Activated T-helper 2 cell treated with anti-CD3 and anti-CD28 coated beads, Interferon-gamma antibody, Interleukin-2, Interleukin-4, amounts not matched to agents 10 μg/mL and 5 μg/mL and 100 μg/mL, durations not matched to agents 14 hours and 24 hours and 36 hours (primary cell): ENCODE measurements at regions not wholly inside any gene's neighbourhood (a gene's known extent, or its start where the extent isn't known, plus 50 kb on each side); places are given as distances from the start of the nearest gene placed in this dataset.

Source experiments
- DNase-seq: peaks from one replicate; pipeline ENCODE4 v3.0.0; 2021; ENCODE audit warnings: low spot score
- H3K27ac Mint-ChIP-seq: one replicate; pipeline ENCODE4 v1.8.0; 2021; ENCODE audit warnings: mixed read lengths
- H3K27me3 Mint-ChIP-seq: one replicate; pipeline ENCODE4 v1.8.0; 2021; ENCODE audit warnings: low read depth, mixed read lengths
- H3K36me3 Mint-ChIP-seq: one replicate; pipeline ENCODE4 v1.8.0; 2021; ENCODE audit warnings: low read depth, mixed read lengths
- H3K4me1 Mint-ChIP-seq: one replicate; pipeline ENCODE4 v1.8.0; 2021; ENCODE audit warnings: low read depth, mixed read lengths
- H3K4me3 Mint-ChIP-seq: one replicate; pipeline ENCODE4 v1.8.0; 2021; ENCODE audit warnings: low read depth, mild to moderate bottlenecking, moderate library complexity, mixed read lengths
- H3K9me3 Mint-ChIP-seq: one replicate; pipeline ENCODE4 v1.8.0; 2021; ENCODE audit warnings: mixed read lengths
- intact Hi-C: fragments of 100-400 bp; cut with micrococcal nuclease; formaldehyde crosslinking; loops from one replicate; pipeline ENCODE4 v1.15.1; 2023

GRCh38 chr3:159839561-159840379, 148.9 kb upstream of the IL12A start, which contains the start of gene SCHIP1:
Gene SCHIP1, plus strand, starts transcription at chr3:159839861.
- no peaks in the 10 kb centered on the region for H3K9me3 Mint-ChIP-seq
- H3K27ac Mint-ChIP-seq, result no peak within 1 kb of the TSS
- H3K36me3 Mint-ChIP-seq, result no peaks in the 10 kb centered on the region
- no peak for DNase-seq
- no peak within 1 kb of the TSS for H3K4me3 Mint-ChIP-seq
- intact Hi-C loops, result no loop called here
- H3K27me3 Mint-ChIP-seq, result peaks cover 53% of the 10 kb centered on the region
- H3K4me1 Mint-ChIP-seq, result no peaks in the 10 kb centered on the region

DNA sequence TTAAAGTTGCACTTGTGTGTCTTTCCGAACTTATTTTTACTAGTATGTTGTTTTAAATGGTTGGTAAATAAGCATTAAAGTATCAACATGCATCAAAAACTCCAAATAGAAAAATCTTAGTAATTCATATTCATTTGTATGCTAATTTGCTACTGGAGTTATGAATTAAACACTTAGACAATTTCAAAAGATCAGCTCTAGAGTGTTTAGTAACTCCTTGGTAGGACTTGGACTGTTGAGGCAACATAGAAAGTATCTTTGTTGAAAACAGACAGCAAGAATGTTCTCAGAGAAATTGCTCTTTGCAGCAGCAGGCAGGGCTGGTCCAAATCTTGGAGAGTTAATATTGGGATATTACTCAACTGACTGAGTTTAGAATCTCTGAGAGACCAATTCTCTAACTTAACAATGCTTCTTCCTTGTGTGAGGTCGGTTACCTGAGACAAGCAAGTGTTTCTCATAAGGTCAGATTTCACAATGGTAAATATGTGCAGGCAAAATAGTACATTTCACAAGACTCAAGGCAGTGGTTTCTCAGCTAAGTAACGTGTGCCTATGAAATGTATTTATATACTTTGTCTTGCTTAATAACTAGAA, 147.8 kb upstream of the IL12A start:
- H3K27me3 Mint-ChIP-seq, result peaks cover 52% of the 10 kb centered on the region
- H3K36me3 Mint-ChIP-seq, result no peaks in the 10 kb centered on the region
- no peaks in the 10 kb centered on the region for H3K4me1 Mint-ChIP-seq
- H3K4me3 Mint-ChIP-seq, result no peak overlapping the region
- no peak for DNase-seq
- H3K27ac Mint-ChIP-seq, result no peak overlapping the region
- intact Hi-C loops, result no loop called here
- H3K9me3 Mint-ChIP-seq, result no peaks in the 10 kb centered on the region

DNA sequence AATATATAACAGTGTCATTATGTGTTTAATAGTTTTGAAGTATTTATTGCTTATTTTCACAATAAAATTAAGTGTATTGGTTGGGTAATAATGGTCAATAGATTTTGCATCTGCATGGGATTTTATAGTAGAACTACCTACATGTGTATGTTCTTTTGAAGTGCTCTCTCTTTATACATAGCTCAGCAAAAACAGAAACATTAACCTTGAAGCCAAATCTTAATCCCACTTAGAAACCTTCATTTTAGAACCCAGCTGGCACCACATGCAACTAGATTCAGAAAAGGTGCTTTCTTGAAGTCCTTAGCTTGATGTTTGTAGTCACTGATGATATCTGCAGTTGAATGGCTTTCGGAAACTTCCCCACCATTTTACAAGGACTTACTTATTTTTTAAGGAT, 146.9 kb upstream of the IL12A start:
- Mint-ChIP-seq H3K27ac (no peak overlapping the region), H3K4me1 (no peaks in the 10 kb centered on the region), H3K4me3 (no peak overlapping the region), H3K36me3 (no peaks in the 10 kb centered on the region), H3K27me3 (peaks cover 48% of the 10 kb centered on the region), H3K9me3 (no peaks in the 10 kb centered on the region)
- DNase-seq, result no peak
- intact Hi-C loops, result no loop called here

DNA sequence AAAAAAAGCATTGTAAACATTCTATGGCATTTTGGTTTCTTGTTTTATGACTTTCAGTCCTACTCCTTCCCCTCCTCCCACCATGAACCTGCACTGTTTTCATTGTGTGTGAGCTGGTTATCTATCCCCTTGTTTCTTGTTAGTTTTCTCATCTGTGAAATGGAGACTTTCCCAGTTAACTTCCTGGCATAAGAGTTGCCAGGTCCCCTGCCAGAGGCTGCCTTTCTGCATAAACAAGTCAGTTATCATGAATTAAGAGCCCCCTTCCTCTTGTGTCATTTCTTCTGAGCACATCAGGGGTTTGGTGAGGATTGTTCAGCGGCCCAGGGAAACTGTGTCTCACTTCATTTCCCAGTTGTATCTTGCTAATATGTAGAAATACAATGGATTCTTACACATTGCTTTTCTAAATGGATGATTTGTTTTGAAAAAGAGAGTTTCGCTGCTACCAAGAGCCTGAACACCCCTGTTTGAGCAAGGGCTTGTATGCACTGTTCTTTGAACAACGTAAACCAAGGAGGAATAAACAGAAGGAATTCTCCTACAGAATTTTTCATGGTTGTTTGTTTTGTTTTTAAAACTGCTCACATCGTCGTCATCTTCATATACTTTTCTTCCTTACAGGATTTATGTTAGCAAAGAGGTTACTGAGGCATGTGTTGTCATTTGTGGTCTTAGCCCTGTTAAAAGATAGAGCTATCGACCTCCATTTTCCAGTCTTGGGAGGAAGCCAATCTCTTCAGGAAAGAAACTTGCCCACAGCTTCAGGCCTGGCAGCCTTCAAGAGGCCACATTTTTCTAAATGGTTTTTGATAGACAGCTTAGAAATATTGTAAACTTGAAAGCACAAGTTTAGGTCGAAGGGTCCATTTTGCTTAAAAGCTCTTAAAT, 144.6 kb upstream of the IL12A start:
- intact Hi-C loops, result no loop called here
- DNase-seq, result no peak
- Mint-ChIP-seq H3K9me3 (no peaks in the 10 kb centered on the region), H3K27me3 (peaks cover 44% of the 10 kb centered on the region), H3K4me3 (no peak overlapping the region), H3K4me1 (no peaks in the 10 kb centered on the region), H3K36me3 (no peaks in the 10 kb centered on the region), H3K27ac (no peak overlapping the region)

DNA sequence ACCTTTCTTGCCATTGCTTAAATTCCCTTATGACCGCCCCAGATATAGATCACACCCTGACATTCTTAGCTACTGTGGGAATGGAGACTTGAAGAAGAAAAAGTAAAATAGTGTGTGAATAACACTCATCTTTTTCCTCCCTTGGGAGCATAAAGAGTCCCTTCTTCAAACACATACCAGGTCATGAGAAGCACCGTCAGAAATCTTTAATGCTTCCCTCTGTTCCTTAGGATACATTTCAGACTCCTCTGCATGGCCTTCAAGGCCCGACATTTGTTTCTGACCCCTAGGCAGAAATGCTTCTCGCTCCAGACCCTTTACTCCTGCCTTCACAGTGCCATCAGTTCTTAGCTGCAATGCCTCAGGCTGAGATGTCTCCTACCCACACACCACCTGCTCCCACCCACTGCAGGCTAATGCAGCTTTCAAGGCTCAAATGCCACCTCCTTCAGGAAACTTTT, 143.8 kb upstream of the IL12A start:
- H3K27ac Mint-ChIP-seq, result no peak overlapping the region
- H3K27me3 Mint-ChIP-seq, result peaks cover 39% of the 10 kb centered on the region
- no peak for DNase-seq
- no peaks in the 10 kb centered on the region for H3K36me3 Mint-ChIP-seq
- no peak overlapping the region for H3K4me3 Mint-ChIP-seq
- no peaks in the 10 kb centered on the region for H3K9me3 Mint-ChIP-seq
- intact Hi-C loops, result no loop called here
- H3K4me1 Mint-ChIP-seq, result no peaks in the 10 kb centered on the region

DNA sequence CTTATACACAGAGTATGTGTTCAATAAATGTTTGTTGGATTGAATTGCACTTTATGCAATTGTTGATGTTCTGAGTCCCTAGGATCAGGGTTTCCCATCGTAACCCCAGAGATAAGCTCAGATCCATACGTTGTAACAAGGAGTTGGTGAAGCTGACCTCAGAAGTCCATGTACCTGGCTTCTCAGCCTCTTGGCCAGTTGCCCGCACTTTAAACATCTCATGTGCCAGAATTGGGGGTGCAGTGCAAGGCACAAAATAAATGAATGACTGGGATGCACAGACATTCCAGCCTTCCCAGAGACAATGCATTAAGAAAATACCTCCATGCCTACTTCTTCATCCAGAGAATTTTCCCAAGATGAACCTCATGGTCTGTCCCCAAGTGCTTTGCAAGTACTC, 142.9 kb upstream of the IL12A start:
- H3K27ac Mint-ChIP-seq, result no peak overlapping the region
- intact Hi-C loops, result no loop called here
- no peak for DNase-seq
- H3K4me1 Mint-ChIP-seq, result no peaks in the 10 kb centered on the region
- no peak overlapping the region for H3K4me3 Mint-ChIP-seq
- H3K27me3 Mint-ChIP-seq, result peaks cover 30% of the 10 kb centered on the region
- H3K9me3 Mint-ChIP-seq, result no peaks in the 10 kb centered on the region
- no peaks in the 10 kb centered on the region for H3K36me3 Mint-ChIP-seq

DNA sequence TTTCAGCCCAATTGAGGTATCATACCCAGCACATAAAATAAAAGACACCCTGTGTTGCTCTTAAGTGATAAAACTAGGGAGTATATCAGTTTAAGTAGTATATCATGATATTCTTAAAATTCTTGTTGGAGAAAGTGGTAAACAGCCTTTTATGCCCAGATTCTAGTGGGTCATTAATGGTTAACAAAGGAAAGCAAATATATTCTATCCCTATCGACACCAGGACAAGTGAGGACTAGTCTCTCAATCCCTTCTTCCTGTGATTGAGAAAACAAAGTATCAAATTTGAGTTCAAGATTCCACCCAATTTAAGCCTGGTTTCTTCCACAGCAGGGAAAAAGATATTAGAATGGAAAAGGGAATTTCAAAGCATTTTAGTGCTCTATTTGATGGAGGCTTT, 142.4 kb upstream of the IL12A start:
- Mint-ChIP-seq H3K36me3 (no peaks in the 10 kb centered on the region), H3K9me3 (no peaks in the 10 kb centered on the region), H3K27ac (no peak overlapping the region), H3K27me3 (peaks cover 26% of the 10 kb centered on the region), H3K4me1 (no peaks in the 10 kb centered on the region), H3K4me3 (no peak overlapping the region)
- intact Hi-C loops, result no loop called here
- no peak for DNase-seq

- H3K27me3 Mint-ChIP-seq, result peaks cover 25% of the 10 kb centered on the region
- no peak overlapping the region for H3K27ac Mint-ChIP-seq
- no peaks in the 10 kb centered on the region for H3K36me3 Mint-ChIP-seq
- DNase-seq, result no peak
- no peak overlapping the region for H3K4me3 Mint-ChIP-seq
- intact Hi-C loops, result no loop called here
- H3K4me1 Mint-ChIP-seq, result no peaks in the 10 kb centered on the region
- H3K9me3 Mint-ChIP-seq, result no peaks in the 10 kb centered on the region
Observed at GRCh38 chr3:159848348-159849118, 140.1 kb upstream of the IL12A start.

DNA sequence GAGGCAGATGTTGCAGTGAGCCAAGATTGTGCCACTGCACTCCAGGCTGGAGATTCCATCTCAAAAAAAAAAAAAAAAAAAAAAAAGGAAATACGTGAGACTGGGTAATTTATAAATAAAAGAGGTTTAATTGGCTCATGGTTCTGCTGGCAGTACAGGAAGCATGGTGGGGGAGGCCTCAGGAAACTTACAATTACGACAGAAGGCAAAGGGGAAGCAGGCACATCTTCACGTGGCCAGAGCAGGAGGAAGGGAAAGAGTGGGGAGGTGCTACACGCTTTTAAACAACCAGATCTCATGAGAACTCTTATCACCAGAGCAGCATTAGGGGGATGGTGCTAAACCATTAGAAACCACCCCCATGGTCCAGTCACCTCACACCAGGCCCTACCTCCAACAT, 138.2 kb upstream of the IL12A start:
- Mint-ChIP-seq H3K9me3 (no peaks in the 10 kb centered on the region), H3K27me3 (peaks cover 23% of the 10 kb centered on the region), H3K4me1 (no peaks in the 10 kb centered on the region), H3K36me3 (no peaks in the 10 kb centered on the region), H3K4me3 (no peak overlapping the region), H3K27ac (no peak overlapping the region)
- no peak for DNase-seq
- intact Hi-C loops, result no loop called here

GRCh38 chr3:159852266-159852665, 136.4 kb upstream of the IL12A start:
- no peak for DNase-seq
- H3K27ac Mint-ChIP-seq, result no peak overlapping the region
- intact Hi-C loops, result no loop called here
- peaks cover 6% of the 10 kb centered on the region for H3K4me1 Mint-ChIP-seq
- no peaks in the 10 kb centered on the region for H3K36me3 Mint-ChIP-seq
- H3K4me3 Mint-ChIP-seq, result no peak overlapping the region
- H3K9me3 Mint-ChIP-seq, result no peaks in the 10 kb centered on the region
- H3K27me3 Mint-ChIP-seq, result peaks cover 39% of the 10 kb centered on the region

DNA sequence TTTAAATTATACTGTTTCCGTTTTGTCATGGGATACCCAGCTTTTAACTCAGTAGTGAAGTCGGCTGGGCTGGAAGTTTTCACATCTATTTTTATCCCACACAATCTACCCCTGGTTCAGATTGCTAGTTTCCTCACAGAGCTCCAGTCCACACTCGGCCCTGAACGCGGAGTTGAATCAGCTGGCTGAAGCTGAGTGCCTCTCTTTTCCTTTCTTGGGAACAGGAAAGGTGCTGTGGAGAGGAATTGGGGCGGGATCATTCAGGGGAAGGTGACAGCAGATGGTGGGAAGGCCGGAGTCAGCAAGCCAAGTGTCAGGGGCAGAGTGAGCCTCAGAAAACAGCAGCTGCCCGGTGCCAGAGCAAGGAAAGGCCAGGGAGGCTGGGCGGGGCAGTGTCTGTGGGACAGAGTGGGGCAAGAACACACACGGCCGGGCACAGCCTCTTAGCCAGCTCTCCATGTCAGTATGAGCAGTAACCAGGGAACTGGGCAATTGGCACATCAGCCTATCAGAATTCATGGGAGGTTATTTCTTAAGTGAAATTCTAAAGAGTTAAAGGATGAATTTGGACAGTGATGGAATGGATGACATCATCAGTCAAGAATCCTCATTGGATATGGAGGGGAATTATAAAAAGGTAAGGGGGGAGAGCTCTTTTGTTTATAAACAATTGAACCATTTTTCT, 135.7 kb upstream of the IL12A start:
- Mint-ChIP-seq H3K27me3 (peaks cover 38% of the 10 kb centered on the region), H3K27ac (no peak overlapping the region), H3K4me1 (peaks cover 6% of the 10 kb centered on the region), H3K9me3 (no peaks in the 10 kb centered on the region), H3K4me3 (no peak overlapping the region), H3K36me3 (no peaks in the 10 kb centered on the region)
- no peak for DNase-seq
- intact Hi-C loops, result no loop called here

DNA sequence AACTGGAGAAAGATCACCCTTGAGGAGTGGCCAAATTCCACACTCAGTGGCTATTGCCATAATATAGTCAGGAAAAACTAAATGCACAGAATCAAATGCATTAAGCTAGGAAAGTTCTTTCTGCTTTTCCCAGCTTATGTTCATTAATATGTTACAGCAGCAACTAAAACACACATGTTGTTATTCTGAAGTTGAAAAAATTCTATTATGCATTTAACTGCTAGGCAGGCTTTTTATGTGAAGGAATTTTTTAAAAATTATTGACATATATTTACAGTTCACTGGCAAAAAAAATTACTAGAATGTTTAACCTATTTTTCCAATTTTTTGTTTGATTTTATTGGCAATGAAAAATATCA, 135.2 kb upstream of the IL12A start:
- H3K4me1 Mint-ChIP-seq, result peaks cover 6% of the 10 kb centered on the region
- H3K9me3 Mint-ChIP-seq, result no peaks in the 10 kb centered on the region
- no peak overlapping the region for H3K27ac Mint-ChIP-seq
- H3K27me3 Mint-ChIP-seq, result peaks cover 36% of the 10 kb centered on the region
- no peak overlapping the region for H3K4me3 Mint-ChIP-seq
- intact Hi-C loops, result no loop called here
- no peaks in the 10 kb centered on the region for H3K36me3 Mint-ChIP-seq
- DNase-seq, result no peak
